Epithelial cell of prostate (primary cell): ENCODE measurements at regions not wholly inside any gene's neighbourhood (a gene's known extent, or its start where the extent isn't known, plus 50 kb on each side); places are given as distances from the start of the nearest gene placed in this dataset.

ENCODE experiments used
- DNase-seq: peaks from one replicate; pipeline ENCODE4 v3.0.0-alpha.2; 2011; ENCODE audit warnings: low read depth, low spot score
- H3K27ac ChIP-seq: fragments of 450-650 bp; 2 replicates; pipeline ENCODE4 v1.5.1; 2017; ENCODE audit warnings: mild to moderate bottlenecking

DNA sequence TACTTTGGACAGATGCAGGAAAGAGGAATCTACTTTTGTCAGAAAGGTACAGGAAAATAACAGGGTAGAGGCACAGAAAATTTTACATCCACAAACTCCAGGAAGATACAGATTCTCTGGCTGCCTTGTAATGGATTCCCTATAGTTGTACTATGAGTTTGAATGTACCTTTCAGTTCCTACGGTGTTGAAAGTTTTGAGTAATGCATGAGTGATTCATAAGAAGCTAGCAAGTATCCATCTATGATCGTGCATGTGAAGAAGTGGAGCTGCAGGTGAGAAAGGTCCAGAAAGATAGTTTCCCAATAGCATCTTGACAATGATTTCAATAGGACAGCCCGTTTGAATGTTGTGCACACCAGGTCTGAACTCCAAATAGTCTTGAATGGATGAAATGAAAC is 786.5 kb upstream of the ROBO1 start:
- H3K27ac ChIP-seq: no peak overlapping the region
- DNase-seq: no peak

GRCh38 chr3:80553211-80553610 is 785.4 kb upstream of the ROBO1 start:
- peak overlapping the region; percentile 4 for H3K27ac ChIP-seq
- DNase-seq: no peak

DNA sequence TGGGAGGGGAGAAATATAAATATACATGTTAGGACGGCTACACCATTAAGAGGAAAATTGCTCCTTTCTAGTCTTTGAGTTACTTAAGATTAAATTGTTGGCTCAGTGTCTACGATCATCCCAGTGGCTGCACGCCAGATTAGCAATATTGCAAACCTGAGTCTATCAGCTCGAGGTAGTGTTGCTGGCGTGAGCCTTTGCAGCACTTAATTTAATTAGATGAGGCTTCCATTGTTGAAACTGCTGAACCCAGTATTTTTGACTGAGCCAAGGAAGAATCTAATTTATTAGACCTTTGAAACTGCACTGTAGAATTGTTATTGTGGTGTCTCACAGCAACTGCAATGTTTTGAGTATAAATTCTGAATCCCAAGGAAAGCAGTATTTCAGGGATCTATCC is 782.4 kb upstream of the ROBO1 start:
- H3K27ac ChIP-seq: no peak overlapping the region
- no peak for DNase-seq

DNA sequence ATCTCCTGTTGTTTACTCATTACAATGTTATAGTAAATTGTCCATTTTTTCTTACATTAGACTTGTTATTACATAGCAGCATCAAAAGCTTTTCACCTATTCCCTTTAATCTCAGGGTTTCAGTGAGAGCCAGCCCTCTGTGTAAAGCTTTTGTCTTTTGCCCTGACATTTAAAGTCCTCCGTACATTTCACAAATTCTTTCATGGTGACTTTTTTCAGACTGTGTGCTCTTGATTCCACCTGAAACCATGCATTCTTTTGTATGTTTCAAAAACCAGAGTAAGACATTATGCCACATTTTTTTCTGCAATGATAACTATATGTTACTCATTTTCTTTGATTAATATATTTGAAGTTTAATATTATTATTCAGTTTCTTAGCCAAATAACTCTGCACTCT is 781.4 kb upstream of the ROBO1 start:
- DNase-seq: no peak
- no peak overlapping the region for H3K27ac ChIP-seq

DNA sequence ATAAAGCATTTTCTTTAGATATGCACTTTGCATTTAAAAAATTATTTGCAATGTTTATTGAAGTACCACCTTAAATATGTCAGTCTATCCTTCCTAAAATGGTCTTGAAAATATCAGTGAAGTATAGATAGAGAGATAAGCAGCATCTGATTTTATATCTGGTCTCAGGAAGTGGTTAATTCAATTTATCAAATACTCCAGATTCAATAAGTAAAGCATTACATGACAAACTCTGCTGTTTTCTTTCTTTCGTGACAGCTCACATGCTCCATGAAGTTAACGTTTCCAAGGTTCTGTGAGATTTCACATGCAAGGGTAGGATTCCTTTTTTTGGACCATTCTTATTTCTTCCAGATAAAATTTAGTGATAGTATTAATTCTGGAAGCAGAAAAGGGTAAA is 775.4 kb upstream of the ROBO1 start:
- no peak overlapping the region for H3K27ac ChIP-seq
- no peak for DNase-seq

- H3K27ac ChIP-seq: no peak overlapping the region
- DNase-seq: no peak
These were observed 774.7 kb upstream of the ROBO1 start for GRCh38 chr3:80542456-80542855.

DNA sequence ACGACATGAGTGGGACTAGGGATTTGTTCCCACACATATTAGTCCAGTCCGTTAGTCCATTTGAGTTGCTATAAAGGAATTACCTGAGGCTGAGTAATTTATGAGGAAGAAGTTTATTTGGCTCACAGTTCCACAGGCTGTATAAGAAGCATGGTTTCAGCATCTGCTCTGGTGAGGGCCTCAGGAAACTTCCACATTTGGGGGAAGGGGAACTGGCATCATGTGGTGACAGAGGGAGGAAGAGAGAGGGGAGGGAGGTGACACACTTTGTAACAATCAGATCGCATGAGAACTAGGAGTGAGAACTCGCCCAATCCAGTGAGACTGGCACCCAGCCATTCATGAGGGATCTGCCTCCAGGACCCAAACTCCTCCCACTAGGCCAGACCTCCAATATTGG is 769.9 kb upstream of the ROBO1 start:
- DNase-seq: no peak
- H3K27ac ChIP-seq: no peak overlapping the region

DNA sequence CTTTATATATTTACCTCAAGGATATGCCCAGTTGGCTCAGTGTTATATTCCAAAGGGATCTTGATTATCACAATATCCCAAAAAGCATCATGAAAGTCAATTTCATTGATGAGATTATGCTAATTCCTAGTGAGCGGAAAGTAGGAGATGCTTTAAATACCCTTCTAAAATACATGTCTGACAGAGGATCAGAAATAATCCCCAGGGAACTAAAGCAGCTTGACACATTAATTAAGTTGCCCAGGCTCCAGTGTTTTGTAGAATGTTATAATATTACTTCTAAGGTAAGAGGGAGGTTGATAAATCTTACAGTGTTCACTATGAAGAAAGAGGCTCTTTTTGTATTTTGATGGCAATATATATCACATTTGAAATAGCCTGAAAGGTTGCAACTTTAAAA is 767.5 kb upstream of the ROBO1 start:
- no peak for DNase-seq
- no peak overlapping the region for H3K27ac ChIP-seq

DNA sequence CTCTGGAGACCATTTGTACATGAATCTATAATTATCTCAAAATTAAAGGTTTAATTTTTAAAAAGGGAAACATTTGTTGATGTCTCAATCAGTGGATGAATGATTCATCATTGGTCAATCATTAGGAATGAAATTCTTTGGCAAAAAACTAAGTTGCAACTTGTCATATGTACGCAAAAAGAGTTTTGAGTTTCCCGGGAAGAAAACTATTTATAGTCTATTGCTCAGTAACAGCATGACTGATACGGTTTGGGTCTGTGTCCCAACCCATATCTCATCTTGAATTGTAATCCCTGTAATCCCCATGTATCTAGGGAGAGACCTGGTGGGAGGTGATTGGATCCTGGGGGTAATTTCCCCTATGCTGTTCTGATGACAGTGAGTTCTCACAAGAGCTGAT is 765.8 kb upstream of the ROBO1 start:
- H3K27ac ChIP-seq: peak overlapping the region; percentile 23
- DNase-seq: peak; percentile 66

- H3K27ac ChIP-seq: no peak overlapping the region
- DNase-seq: no peak
These were observed 758.4 kb upstream of the ROBO1 start for GRCh38 chr3:80526153-80526552.

DNA sequence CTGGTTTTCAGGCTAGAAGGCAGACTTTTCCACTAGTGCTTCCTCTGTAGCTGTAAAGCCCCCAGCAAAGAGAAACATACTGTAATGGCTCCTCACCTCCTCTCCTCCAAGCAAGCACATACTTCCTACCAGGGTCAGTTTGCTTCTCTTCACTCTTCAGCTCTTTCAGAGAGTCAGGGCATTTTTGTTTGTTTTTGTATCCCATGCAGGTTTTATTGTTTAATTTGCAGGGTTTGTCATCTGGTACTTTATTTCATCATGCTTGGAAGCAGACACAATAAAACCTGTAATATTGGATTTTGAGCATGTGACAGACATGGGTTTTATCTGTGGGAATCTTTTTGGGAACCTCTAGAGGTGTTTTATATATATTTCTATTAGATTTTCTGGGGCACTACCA is 753.3 kb upstream of the ROBO1 start:
- no peak for DNase-seq
- H3K27ac ChIP-seq: no peak overlapping the region

DNA sequence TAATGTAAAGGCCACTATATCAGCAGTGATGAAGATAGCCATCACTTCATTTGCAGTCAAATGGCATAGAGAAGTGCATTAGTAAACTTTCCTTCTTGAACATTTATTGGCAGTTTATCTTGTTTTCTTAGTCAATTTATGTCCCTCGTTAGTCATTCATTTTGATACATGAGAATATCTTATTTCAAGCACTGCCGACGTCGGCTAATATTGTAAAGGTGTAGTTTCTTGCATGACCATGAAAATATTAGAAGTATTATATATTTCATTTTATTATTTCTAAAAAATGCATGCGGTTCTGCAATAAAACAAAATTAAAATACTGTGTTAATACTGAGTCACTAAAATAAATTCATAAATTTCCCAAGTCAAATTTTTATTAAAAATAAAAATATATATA is 751.6 kb upstream of the ROBO1 start:
- DNase-seq: no peak
- H3K27ac ChIP-seq: no peak overlapping the region

- DNase-seq: no peak
- H3K27ac ChIP-seq: no peak overlapping the region
These were observed 728.7 kb upstream of the ROBO1 start for GRCh38 chr3:80496452-80496851.

DNA sequence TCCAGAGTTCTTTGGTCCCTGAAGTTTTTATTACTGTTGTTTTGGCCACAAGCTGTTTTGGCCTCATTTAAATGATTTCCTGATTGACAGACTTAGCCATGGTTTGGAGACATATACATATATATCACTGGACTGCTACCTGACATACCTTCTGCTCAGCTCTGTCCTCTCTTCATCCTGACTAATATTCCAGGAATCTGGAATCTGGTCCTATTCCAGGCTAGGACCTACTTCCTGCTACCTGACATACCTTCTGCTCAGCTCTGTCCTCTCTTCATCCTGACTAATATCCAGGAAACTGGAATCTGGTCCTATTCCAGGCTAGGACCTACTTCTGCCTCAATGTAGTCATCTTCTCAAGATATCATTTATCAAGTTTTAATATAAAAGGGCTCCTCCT is 724.4 kb upstream of the ROBO1 start:
- no peak overlapping the region for H3K27ac ChIP-seq
- DNase-seq: no peak

DNA sequence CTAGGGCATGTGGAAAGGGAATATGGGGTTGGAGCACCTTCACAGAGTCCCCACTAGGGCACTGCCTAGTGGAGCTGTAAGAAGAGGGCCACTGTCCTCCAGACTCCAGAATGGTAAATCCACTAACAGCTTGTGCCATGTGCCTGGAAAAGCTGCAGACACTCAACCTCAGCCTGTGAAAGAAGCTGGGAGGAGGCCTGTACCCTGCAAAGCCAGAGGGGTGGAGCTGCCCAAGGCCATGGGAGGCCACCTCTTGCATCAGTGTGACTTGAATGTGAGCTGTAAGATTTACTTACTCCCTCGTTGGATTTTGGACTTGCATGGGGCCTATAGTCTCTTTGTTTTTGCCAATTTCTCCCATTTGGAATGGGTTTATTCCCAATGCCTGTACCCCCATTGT is 705.2 kb upstream of the ROBO1 start:
- no peak overlapping the region for H3K27ac ChIP-seq
- no peak for DNase-seq

- H3K27ac ChIP-seq: no peak overlapping the region
- no peak for DNase-seq
These were observed 704.7 kb upstream of the ROBO1 start for GRCh38 chr3:80472459-80472858.

GRCh38 chr3:80470433-80470832 is 702.6 kb upstream of the ROBO1 start:
- no peak for DNase-seq
- H3K27ac ChIP-seq: no peak overlapping the region

- DNase-seq: no peak
- H3K27ac ChIP-seq: no peak overlapping the region
These were observed 697.9 kb upstream of the ROBO1 start for GRCh38 chr3:80465746-80466145.

DNA sequence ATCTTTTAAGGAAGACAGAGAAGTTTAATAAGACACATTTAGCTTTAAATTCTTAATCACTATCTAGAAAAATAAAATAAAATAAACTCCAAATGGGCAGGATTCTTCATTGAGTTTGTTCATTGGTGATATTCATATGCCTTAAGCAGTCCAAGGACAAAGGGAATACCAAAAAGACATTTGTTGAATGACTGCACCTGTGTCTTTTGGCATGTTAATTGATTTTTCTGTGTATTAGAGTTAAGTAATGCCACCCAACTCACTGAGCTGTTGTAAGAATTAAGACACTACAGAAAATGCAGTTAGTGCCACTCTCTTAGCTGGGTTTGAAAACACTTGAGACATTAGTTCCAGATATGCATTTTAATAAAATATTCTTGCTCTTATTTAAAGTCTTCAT is 683.6 kb upstream of the ROBO1 start:
- H3K27ac ChIP-seq: no peak overlapping the region
- DNase-seq: no peak

GRCh38 chr3:80445641-80446040 is 677.8 kb upstream of the ROBO1 start:
- DNase-seq: no peak
- no peak overlapping the region for H3K27ac ChIP-seq

DNA sequence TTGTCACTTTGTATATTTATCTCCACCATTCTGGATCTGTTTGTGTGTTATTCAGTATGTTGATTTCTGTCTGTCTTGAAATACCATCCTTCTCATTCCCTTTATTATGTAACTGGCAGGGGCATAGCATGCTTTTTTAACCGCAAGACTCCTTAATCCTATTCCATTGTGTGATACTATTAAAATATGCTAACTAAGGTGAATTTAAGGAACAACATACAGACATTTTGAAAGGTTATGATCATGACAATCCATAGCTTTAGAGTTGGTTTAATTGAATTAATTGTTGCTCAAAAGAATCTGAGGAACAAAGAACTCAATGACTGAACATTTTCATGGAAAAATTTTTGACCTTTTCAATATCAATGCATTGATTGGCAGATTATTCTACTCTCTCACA is 677.3 kb upstream of the ROBO1 start:
- no peak overlapping the region for H3K27ac ChIP-seq
- DNase-seq: no peak

DNA sequence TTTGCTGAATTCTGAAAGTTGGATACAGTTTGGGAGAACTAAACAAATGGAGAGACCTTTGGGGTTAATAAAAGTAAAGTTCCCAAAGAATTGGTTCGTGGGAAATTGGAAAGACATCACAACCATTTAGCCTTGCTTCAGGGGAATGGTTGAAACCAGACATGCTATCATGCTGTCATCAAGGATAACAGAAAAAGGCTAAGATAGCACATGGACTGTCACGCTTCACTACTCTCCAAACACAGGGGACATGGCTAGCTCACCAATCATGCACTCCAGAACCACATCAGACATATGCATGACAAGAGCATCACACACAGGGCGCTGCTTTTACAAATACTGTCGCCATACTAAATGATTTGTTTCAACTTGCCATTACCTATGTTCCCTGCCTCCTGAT is 671.7 kb upstream of the ROBO1 start:
- no peak overlapping the region for H3K27ac ChIP-seq
- no peak for DNase-seq

GRCh38 chr3:80434366-80434765 is 666.6 kb upstream of the ROBO1 start:
- DNase-seq: no peak
- H3K27ac ChIP-seq: no peak overlapping the region
